Fibroblast of the aortic adventitia (primary cell): ENCODE measurements at regions not wholly inside any gene's neighbourhood (a gene's known extent, or its start where the extent isn't known, plus 50 kb on each side); places are given as distances from the start of the nearest gene placed in this dataset.

Source experiments
- DNase-seq: peaks from one replicate; pipeline ENCODE4 v3.0.0-alpha.2; 2010; ENCODE audit warnings: low read depth
- H3K4me3 ChIP-seq: 2 replicates; pipeline ENCODE4 v1.5.1; 2011; ENCODE audit warnings: low read depth, mild to moderate bottlenecking, control low read depth, low read length, moderate library complexity
- CTCF ChIP-seq: IDR thresholded peaks from 2 replicates; pipeline ENCODE4 v1.5.1; 2011; ENCODE audit warnings: mild to moderate bottlenecking, low read length, control low read depth, inconsistent platforms; ENCODE audit not compliant: insufficient read depth

GRCh38 chr13:67642657-67643056 is 412.5 kb upstream of the PCDH9 start:
- TF ChIP-seq CTCF, result no peak
- DNase-seq, result no peak
- H3K4me3 ChIP-seq, result no peak overlapping the region

GRCh38 chr13:67635754-67636153 is 405.6 kb upstream of the PCDH9 start:
- DNase-seq, result no peak
- H3K4me3 ChIP-seq, result no peak overlapping the region
- TF ChIP-seq CTCF, result no peak

DNA sequence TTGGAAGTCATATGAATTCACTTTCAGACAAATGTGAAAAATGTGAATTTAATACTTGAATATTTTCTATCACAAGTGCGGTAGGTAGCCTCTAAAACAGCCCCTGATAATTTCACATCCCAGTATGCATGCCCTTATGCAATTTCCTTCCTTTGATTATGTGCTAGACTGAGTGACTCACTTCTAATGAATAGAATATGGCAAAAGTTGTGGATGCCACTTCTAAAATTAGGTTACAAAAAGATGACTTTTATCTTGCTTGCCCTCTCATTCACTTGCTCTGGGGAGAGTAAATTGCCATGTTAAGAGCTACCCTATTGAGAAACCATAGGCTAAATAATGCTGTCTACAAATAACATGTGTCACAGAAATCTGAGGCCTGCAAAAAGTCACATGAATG is 402.5 kb upstream of the PCDH9 start:
- DNase-seq, result no peak
- no peak for TF ChIP-seq CTCF
- no peak overlapping the region for H3K4me3 ChIP-seq

DNA sequence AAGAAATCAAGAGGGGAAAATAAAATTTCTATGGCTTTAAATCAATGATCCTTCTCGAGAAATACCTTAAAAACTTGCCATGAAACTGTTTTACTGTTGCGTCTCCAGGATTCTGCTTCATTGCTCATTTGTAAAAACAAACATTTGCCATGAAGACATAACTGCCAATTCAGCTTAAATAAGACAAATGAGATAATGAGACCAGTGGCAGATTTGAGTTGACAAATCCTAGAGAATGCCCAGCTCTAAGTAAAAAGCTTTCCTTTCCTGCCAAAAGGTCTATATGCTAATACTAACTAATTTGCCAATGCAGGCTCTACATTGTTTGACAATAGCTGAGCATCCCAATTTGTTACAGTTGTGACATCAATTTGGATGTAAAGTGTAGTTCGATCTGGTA is 400.5 kb upstream of the PCDH9 start:
- TF ChIP-seq CTCF, result no peak
- no peak overlapping the region for H3K4me3 ChIP-seq
- DNase-seq, result no peak

DNA sequence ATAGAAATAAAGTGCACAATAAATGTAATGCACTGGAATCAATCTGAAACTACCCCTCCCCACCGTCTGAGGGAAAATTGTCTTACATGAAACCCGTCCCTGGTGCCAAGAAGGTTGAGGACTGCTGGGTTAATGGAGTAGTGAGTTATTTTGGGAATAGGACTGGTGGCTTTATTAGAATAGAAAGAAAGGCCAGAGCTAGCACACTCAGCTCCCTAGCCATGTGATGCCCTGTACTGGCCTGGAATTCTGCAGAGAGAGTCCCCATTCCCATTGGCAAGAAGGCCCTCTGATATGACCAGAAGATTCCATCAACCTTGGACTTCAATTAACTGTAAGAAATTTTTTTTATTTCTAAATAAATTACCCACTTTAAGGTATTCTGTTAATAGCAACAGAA is 393.5 kb upstream of the PCDH9 start:
- TF ChIP-seq CTCF, result no peak
- no peak for DNase-seq
- no peak overlapping the region for H3K4me3 ChIP-seq

DNA sequence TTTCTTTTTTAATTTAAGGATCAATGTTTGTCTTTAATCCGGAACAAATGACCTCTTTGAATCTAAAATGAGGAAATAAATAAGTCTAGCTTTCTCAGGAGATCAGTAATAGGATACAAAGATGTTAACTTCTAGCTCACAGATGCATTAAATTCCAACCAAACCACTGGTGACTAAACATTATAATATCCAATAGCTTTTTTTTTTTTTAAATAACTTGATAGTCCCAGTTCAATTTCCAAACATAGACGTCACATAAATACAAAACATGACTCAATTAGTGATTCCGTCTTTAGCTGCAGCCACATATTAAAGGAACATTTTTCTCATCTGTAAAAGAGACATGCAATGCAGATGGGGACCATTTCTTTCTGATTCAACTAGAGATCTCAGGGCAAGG is 390.5 kb upstream of the PCDH9 start:
- H3K4me3 ChIP-seq, result no peak overlapping the region
- TF ChIP-seq CTCF, result no peak
- no peak for DNase-seq

GRCh38 chr13:67619995-67620380 is 389.9 kb upstream of the PCDH9 start:
- no peak for TF ChIP-seq CTCF
- DNase-seq, result no peak
- no peak overlapping the region for H3K4me3 ChIP-seq
